Vagina (tissue), 2 donors: ENCODE measurements at regions not wholly inside any gene's neighbourhood (a gene's known extent, or its start where the extent isn't known, plus 50 kb on each side); places are given as distances from the start of the nearest gene placed in this dataset.

Experiments
- DNase-seq, 2 donors: peaks; one replicate each; pipeline ENCODE4 v3.0.0-alpha.2; 2017; ENCODE audit errors: extremely low spot score in 2 of 2
- H3K27ac ChIP-seq: fragments of 200-600 bp; sonication (generic); one replicate; pipeline ENCODE4 v1.5.1; 2019
- H3K27me3 ChIP-seq: fragments of 200-600 bp; sonication (generic); one replicate; pipeline ENCODE4 v1.5.1; 2019
- H3K36me3 ChIP-seq, 2 donors: fragments of 200-600 bp; sonication (generic); one replicate each; pipeline ENCODE4 v1.5.1; 2017 to 2019
- H3K4me1 ChIP-seq: fragments of 200-600 bp; sonication (generic); one replicate; pipeline ENCODE4 v1.5.1; 2019
- H3K4me3 ChIP-seq, 2 donors: fragments of 200-600 bp; sonication (generic); 1 replicate in 1 of 2; 2 replicates in 1 of 2; pipeline ENCODE4 v1.5.1; 2016 to 2019
- H3K9me3 ChIP-seq: fragments of 200-600 bp; sonication (generic); one replicate; pipeline ENCODE4 v1.5.1; 2019
- POLR2A ChIP-seq, 2 donors: fragments of 450-650 bp; IDR thresholded peaks; one replicate each; pipeline ENCODE4 v1.6.1; 2017; ENCODE audit warnings: antibody characterized with exemption in 2 of 2, mild to moderate bottlenecking in 2 of 2, moderate library complexity in 2 of 2
- POLR2AphosphoS5 ChIP-seq, 2 donors: sonication (generic); formaldehyde crosslinking; IDR thresholded peaks; one replicate each; pipeline ENCODE4 v1.9.0; 2017; ENCODE audit warnings: antibody characterized with exemption in 2 of 2, mild to moderate bottlenecking in 2 of 2, low read depth in 1 of 2; ENCODE audit not compliant: insufficient read depth in 1 of 2
- intact Hi-C: fragments of 100-400 bp; cut with DNase I; formaldehyde crosslinking; loops from one replicate; pipeline ENCODE4 v1.15.1; 2023
- TF ChIP-seq, protein P1 (sequence below), 3 experiments: fragments of 450-650 bp in 2 of 3; fragments of 200-600 bp in 1 of 3; sonication (generic) in 1 of 3; IDR thresholded peaks; one replicate each; pipeline ENCODE4 v1.5.1; 2017 to 2019; ENCODE audit warnings: antibody characterized with exemption in 3 of 3, mild to moderate bottlenecking in 2 of 3, moderate library complexity in 2 of 3

DNA sequence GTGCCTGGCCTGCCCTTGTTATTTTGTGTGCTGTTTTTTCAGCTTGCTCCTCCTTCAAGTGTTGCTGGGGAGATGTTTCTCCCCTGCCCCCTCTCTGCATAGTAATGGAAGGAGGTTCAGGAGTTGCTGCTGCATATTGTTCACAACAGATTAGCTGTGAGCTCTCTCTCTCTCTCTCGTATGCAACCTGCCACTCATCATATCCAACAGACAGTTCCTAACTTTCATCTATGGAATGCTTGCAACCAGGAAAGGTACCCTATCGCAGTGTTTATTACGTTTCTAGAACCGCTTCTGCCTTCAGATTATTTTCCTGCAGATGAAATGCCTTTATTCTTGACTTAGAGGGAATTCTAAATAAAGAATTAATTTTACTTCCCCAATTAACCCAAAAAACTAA, 372.9 kb downstream of the RMST start:
- no peak overlapping the region for H3K27ac ChIP-seq
- no peaks in the 10 kb centered on the region for H3K36me3 ChIP-seq
- H3K4me1 ChIP-seq = no peaks in the 10 kb centered on the region
- DNase-seq = no peak
- H3K9me3 ChIP-seq = no peaks in the 10 kb centered on the region
- TF ChIP-seq POLR2A (IDR thresholded peaks at IDR 0.05) (no peak), POLR2AphosphoS5 (IDR thresholded peaks at IDR 0.05; ENCODE audit: insufficient read depth in 1 of 2, low read depth in 1 of 2) (no peak)
- TF ChIP-seq, protein P1, sequence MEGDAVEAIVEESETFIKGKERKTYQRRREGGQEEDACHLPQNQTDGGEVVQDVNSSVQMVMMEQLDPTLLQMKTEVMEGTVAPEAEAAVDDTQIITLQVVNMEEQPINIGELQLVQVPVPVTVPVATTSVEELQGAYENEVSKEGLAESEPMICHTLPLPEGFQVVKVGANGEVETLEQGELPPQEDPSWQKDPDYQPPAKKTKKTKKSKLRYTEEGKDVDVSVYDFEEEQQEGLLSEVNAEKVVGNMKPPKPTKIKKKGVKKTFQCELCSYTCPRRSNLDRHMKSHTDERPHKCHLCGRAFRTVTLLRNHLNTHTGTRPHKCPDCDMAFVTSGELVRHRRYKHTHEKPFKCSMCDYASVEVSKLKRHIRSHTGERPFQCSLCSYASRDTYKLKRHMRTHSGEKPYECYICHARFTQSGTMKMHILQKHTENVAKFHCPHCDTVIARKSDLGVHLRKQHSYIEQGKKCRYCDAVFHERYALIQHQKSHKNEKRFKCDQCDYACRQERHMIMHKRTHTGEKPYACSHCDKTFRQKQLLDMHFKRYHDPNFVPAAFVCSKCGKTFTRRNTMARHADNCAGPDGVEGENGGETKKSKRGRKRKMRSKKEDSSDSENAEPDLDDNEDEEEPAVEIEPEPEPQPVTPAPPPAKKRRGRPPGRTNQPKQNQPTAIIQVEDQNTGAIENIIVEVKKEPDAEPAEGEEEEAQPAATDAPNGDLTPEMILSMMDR (IDR thresholded peaks at IDR 0.05) = no peak
- intact Hi-C loops = loop anchor here (10.0 kb wide), 1 partner anchor 1871 kb away; no protein-coding TSS in a partner anchor
- no peak overlapping the region for H3K4me3 ChIP-seq
- H3K27me3 ChIP-seq = no peaks in the 10 kb centered on the region

DNA sequence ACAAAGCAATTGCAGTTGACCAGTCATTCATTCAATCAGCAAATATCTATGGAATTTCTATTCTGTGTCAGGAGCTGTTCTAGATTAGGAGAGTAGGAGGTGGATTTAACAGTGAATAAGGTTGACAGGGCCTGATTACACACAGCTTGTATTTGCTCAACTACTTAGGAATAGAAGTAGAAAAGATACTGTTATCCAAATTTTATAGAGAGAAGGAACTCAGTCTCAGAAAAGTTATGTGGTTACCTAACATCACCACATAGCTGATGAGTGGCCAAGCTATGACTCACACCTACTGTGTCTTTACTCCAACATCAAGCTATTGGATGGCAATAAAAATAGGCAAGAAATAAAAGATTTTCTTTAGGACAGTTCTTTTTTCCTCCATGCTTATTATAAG, 374.8 kb downstream of the RMST start:
- TF ChIP-seq, protein P1 (IDR thresholded peaks at IDR 0.05) = no peak
- TF ChIP-seq POLR2AphosphoS5 (IDR thresholded peaks at IDR 0.05; ENCODE audit: insufficient read depth in 1 of 2, low read depth in 1 of 2) = peak in 1 of 2 donors; percentile 34
- H3K27me3 ChIP-seq = no peaks in the 10 kb centered on the region
- no peak for DNase-seq
- H3K27ac ChIP-seq = no peak overlapping the region
- no peaks in the 10 kb centered on the region for H3K4me1 ChIP-seq
- no peaks in the 10 kb centered on the region for H3K36me3 ChIP-seq
- H3K4me3 ChIP-seq = no peak overlapping the region
- intact Hi-C loops = loop anchor here (10.0 kb wide), 1 partner anchor 1873 kb away; no protein-coding TSS in a partner anchor
- no peaks in the 10 kb centered on the region for H3K9me3 ChIP-seq

DNA sequence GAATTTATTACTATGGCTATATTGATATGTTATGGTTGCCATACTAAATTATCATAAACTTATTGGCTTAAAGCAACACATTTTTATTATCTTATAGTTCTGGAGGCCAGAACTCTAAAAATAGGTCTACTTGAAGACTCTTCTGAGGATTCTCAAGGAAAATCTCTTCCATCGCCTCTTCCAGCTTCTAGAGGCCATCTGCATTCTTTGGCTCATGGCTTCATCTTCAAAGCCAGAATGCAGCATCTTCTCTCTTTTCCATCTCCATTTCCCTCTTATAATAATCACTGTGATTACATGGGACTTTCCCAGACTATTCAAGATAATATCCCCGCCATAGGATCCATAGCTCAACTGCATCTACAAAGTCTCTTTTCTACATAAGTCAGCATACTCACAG, 385.4 kb downstream of the RMST start:
- H3K27ac ChIP-seq = no peak overlapping the region
- no peaks in the 10 kb centered on the region for H3K27me3 ChIP-seq
- H3K4me3 ChIP-seq = no peak overlapping the region
- intact Hi-C loops = no loop called here
- no peaks in the 10 kb centered on the region for H3K9me3 ChIP-seq
- H3K4me1 ChIP-seq = no peaks in the 10 kb centered on the region
- H3K36me3 ChIP-seq = no peaks in the 10 kb centered on the region
- no peak for DNase-seq
- no peak for TF ChIP-seq POLR2A (IDR thresholded peaks at IDR 0.05)

DNA sequence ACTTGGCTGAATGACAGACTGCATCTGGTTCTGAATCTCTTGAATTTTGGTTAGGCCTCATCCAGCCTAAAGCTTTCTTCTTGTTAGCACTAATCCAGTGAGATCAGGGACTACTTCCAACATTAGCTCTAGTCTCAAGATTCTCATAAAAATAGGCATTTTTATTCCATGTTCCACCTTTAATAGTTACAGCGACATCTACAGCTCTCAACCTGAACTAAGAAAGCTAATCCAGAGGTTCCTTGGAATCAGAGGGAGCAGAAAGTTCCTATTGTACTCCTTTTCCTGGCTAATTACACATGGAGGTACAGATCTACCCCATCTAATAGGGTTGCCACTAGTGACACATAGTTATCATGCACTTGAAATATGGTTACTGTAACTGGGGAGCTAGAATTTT, 391.9 kb downstream of the RMST start:
- Histone ChIP-seq H3K4me1 (peaks cover 8% of the 10 kb centered on the region), H3K4me3 (no peak overlapping the region), H3K27ac (no peak overlapping the region), H3K9me3 (no peaks in the 10 kb centered on the region), H3K36me3 (no peaks in the 10 kb centered on the region), H3K27me3 (no peaks in the 10 kb centered on the region)
- TF ChIP-seq, protein P1 (IDR thresholded peaks at IDR 0.05) = no peak
- TF ChIP-seq POLR2A (IDR thresholded peaks at IDR 0.05) = no peak
- no peak for TF ChIP-seq POLR2AphosphoS5 (IDR thresholded peaks at IDR 0.05; ENCODE audit: insufficient read depth in 1 of 2, low read depth in 1 of 2)
- DNase-seq = no peak
- intact Hi-C loops = no loop called here

DNA sequence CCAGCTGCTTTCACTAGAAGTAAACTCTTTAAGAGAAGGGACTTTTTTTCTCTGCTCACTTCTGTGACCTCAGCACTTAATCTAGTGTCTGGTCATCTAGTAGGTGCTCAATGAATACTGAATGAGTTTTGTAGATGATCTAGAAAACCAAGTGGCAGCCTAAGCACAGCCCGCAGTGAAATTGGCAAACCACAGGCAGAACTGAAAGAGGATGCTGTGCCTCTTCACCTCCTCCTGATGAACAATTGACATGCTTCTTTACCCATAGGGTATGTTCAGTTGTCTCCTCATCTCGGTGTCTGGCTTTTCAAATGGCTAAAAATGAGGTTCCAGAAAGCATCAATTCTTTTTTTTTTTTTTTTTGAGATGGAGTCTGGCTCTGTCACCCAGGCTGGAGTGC, 399.5 kb downstream of the RMST start:
- H3K4me3 ChIP-seq = no peak overlapping the region
- no peaks in the 10 kb centered on the region for H3K9me3 ChIP-seq
- H3K4me1 ChIP-seq = no peaks in the 10 kb centered on the region
- DNase-seq = no peak
- H3K27ac ChIP-seq = no peak overlapping the region
- TF ChIP-seq, protein P1 (IDR thresholded peaks at IDR 0.05) = no peak
- TF ChIP-seq POLR2AphosphoS5 (IDR thresholded peaks at IDR 0.05; ENCODE audit: insufficient read depth in 1 of 2, low read depth in 1 of 2) (no peak), POLR2A (IDR thresholded peaks at IDR 0.05) (no peak)
- intact Hi-C loops = no loop called here
- H3K27me3 ChIP-seq = no peaks in the 10 kb centered on the region
- H3K36me3 ChIP-seq = no peaks in the 10 kb centered on the region

DNA sequence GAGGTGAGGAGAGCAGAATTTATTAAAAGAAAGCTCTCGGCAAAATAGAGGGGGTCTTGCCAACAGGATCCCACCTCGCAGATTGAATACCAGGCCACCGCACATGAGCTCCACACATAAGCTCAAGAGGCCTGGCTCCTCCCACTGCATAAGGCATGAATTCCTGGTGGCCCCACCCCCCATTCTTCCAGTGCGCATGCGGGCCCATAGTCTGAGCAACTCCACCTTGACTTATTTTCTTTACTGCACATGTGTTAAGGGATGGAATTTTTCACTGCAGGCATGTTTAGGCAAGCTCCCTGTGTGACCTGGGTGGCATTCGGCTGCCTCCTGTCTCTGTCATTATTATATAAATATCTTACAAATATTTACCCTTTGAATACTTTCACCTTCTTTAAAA, 412.5 kb downstream of the RMST start:
- Histone ChIP-seq H3K36me3 (no peaks in the 10 kb centered on the region), H3K27ac (no peak overlapping the region), H3K9me3 (no peaks in the 10 kb centered on the region), H3K27me3 (no peaks in the 10 kb centered on the region), H3K4me1 (peaks cover 9% of the 10 kb centered on the region), H3K4me3 (no peak overlapping the region)
- intact Hi-C loops = no loop called here
- TF ChIP-seq POLR2A (IDR thresholded peaks at IDR 0.05) = no peak
- no peak for TF ChIP-seq POLR2AphosphoS5 (IDR thresholded peaks at IDR 0.05; ENCODE audit: insufficient read depth in 1 of 2, low read depth in 1 of 2)
- no peak for DNase-seq
